ENCODE measurements at regions not wholly inside any gene's neighbourhood (a gene's known extent, or its start where the extent isn't known, plus 50 kb on each side); places are given as distances from the start of the nearest gene placed in this dataset.

- TF ChIP-seq POLR2AphosphoS5 (IDR thresholded peaks at IDR 0.05) (no peak), POLR2A (IDR thresholded peaks at IDR 0.05) (no peak), EP300 (IDR thresholded peaks at IDR 0.05; ENCODE audit: low read depth) (no peak)
- TF ChIP-seq, protein P1, sequence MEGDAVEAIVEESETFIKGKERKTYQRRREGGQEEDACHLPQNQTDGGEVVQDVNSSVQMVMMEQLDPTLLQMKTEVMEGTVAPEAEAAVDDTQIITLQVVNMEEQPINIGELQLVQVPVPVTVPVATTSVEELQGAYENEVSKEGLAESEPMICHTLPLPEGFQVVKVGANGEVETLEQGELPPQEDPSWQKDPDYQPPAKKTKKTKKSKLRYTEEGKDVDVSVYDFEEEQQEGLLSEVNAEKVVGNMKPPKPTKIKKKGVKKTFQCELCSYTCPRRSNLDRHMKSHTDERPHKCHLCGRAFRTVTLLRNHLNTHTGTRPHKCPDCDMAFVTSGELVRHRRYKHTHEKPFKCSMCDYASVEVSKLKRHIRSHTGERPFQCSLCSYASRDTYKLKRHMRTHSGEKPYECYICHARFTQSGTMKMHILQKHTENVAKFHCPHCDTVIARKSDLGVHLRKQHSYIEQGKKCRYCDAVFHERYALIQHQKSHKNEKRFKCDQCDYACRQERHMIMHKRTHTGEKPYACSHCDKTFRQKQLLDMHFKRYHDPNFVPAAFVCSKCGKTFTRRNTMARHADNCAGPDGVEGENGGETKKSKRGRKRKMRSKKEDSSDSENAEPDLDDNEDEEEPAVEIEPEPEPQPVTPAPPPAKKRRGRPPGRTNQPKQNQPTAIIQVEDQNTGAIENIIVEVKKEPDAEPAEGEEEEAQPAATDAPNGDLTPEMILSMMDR (IDR thresholded peaks at IDR 0.05): no peak
Measured at GRCh38 chr2:37477921-37478320, 133.5 kb downstream of the QPCT start.

All from transverse colon (tissue), 4 donors.